Astrocyte (in vitro differentiated cells and primary cell): ENCODE measurements at regions not wholly inside any gene's neighbourhood (a gene's known extent, or its start where the extent isn't known, plus 50 kb on each side); places are given as distances from the start of the nearest gene placed in this dataset.

Experiments used
- DNase-seq: peaks from one replicate; pipeline ENCODE4 v3.0.0-alpha.2; 2010; ENCODE audit warnings: low read depth
- FAIRE-seq: peaks from 2 replicates; lab custom pipeline; 2011; peaks lifted over from hg19 to GRCh38; lab: Jason Lieb, UNC
- H2AFZ ChIP-seq: 2 replicates; pipeline ENCODE4 v1.6.0; 2012; ENCODE audit warnings: low read depth, low read length, inconsistent platforms
- H3K27ac ChIP-seq: 2 replicates; pipeline ENCODE4 v1.5.1; 2011; ENCODE audit warnings: low read depth, low read length, inconsistent platforms
- H3K27me3 ChIP-seq: 2 replicates; pipeline ENCODE4 v1.6.0; 2011; ENCODE audit warnings: low read length, inconsistent platforms; ENCODE audit not compliant: insufficient read depth
- H3K36me3 ChIP-seq: 2 replicates; pipeline ENCODE4 v1.5.1; 2011; ENCODE audit warnings: low read length, inconsistent platforms; ENCODE audit not compliant: insufficient read depth
- H3K4me1 ChIP-seq: 2 replicates; pipeline ENCODE4 v1.5.1; 2011; ENCODE audit warnings: low read length, inconsistent platforms; ENCODE audit not compliant: insufficient read depth
- H3K4me2 ChIP-seq: 2 replicates; pipeline ENCODE4 v1.6.0; 2012; ENCODE audit warnings: low read length, inconsistent platforms
- H3K4me3 ChIP-seq: 2 replicates; pipeline ENCODE4 v1.5.1; 2011; ENCODE audit warnings: low read depth, mild to moderate bottlenecking, low read length, inconsistent platforms; ENCODE audit not compliant: insufficient read depth
- H3K79me2 ChIP-seq: 2 replicates; pipeline ENCODE4 v1.6.0; 2012; ENCODE audit warnings: mild to moderate bottlenecking, low read length, inconsistent platforms; ENCODE audit not compliant: insufficient read depth
- H3K9ac ChIP-seq: 2 replicates; pipeline ENCODE4 v1.6.0; 2012; ENCODE audit warnings: mild to moderate bottlenecking, low read length, inconsistent platforms
- H3K9me3 ChIP-seq: 2 replicates; pipeline ENCODE4 v1.5.1; 2012; ENCODE audit warnings: low read depth, mild to moderate bottlenecking, low read length, inconsistent platforms; ENCODE audit not compliant: insufficient read depth
- H4K20me1 ChIP-seq: 2 replicates; pipeline ENCODE4 v1.6.0; 2012; ENCODE audit warnings: low read length, inconsistent platforms; ENCODE audit not compliant: insufficient read depth
- H3K27ac Mint-ChIP-seq: one replicate; pipeline ENCODE4 v1.8.0; 2021; ENCODE audit warnings: mild to moderate bottlenecking, mixed read lengths; ENCODE audit not compliant: unreplicated experiment
- H3K27me3 Mint-ChIP-seq: one replicate; pipeline ENCODE4 v1.8.0; 2021; ENCODE audit warnings: low read depth, mixed read lengths; ENCODE audit not compliant: unreplicated experiment
- H3K36me3 Mint-ChIP-seq: one replicate; pipeline ENCODE4 v1.8.0; 2021; ENCODE audit warnings: low read depth, mixed read lengths; ENCODE audit not compliant: unreplicated experiment
- H3K4me1 Mint-ChIP-seq: one replicate; pipeline ENCODE4 v1.8.0; 2021; ENCODE audit warnings: low read depth, mixed read lengths; ENCODE audit not compliant: unreplicated experiment
- H3K4me3 Mint-ChIP-seq: one replicate; pipeline ENCODE4 v1.8.0; 2021; ENCODE audit warnings: mild to moderate bottlenecking, moderate library complexity, mixed read lengths; ENCODE audit not compliant: unreplicated experiment
- H3K9me3 Mint-ChIP-seq: one replicate; pipeline ENCODE4 v1.8.0; 2021; ENCODE audit warnings: mild to moderate bottlenecking, mixed read lengths; ENCODE audit not compliant: unreplicated experiment
- EZH2 ChIP-seq: IDR thresholded peaks from 2 replicates; pipeline ENCODE4 v1.6.1; 2012; ENCODE audit warnings: mild to moderate bottlenecking, low read length, inconsistent platforms; ENCODE audit not compliant: insufficient read depth
- TF ChIP-seq, protein P1 (sequence below): IDR thresholded peaks from 2 replicates; pipeline ENCODE4 v1.5.1; 2011; ENCODE audit warnings: low read depth, mild to moderate bottlenecking, inconsistent platforms, low read length, moderate library complexity; ENCODE audit not compliant: insufficient read depth

DNA sequence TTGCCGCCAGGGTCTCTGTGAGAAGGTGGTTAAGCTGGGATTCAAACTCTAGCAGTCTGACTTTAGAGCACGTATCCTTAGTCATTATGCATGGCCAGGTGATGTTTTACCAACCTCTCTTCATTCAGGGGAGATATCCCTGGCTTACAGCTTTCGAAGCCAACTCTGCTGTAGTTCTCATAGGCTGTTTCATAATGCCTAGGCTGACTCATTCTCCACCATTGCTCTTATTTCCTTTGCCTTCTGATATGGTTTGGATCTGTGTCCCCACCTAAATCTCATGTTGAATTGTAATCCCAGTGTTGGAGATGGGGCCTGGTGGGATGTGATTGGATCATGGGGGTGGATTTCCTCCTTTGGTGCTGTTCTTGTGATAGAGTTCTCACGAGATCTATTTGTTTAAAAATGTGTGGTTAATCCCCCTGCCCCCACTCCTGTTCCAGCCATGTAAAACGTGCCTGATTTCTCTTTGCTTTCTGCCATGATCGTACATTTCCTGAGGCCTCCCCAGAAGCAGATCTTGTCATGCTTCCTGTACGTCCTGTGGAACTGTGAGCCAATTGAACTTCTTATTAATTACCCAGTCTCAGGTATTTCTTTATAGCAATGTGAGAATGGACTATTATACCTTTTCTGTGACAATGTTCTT lies 94.6 kb upstream of the MAN1A1 start:
- Histone ChIP-seq H2AFZ (peak overlapping the region; percentile 21), H3K36me3 (no peaks in the 10 kb centered on the region), H3K4me1 (peaks cover 24% of the 10 kb centered on the region), H4K20me1 (no peaks in the 10 kb centered on the region), H3K9ac (no peak overlapping the region), H3K27me3 (no peaks in the 10 kb centered on the region), H3K4me3 (no peak overlapping the region), H3K4me2 (no peak overlapping the region), H3K79me2 (no peaks in the 10 kb centered on the region), H3K27ac (no peak overlapping the region), H3K9me3 (no peaks in the 10 kb centered on the region)
- no peaks in the 10 kb centered on the region for H3K36me3 Mint-ChIP-seq
- DNase-seq, result peak; percentile 18
- TF ChIP-seq EZH2, result no peak
- TF ChIP-seq, protein P1, sequence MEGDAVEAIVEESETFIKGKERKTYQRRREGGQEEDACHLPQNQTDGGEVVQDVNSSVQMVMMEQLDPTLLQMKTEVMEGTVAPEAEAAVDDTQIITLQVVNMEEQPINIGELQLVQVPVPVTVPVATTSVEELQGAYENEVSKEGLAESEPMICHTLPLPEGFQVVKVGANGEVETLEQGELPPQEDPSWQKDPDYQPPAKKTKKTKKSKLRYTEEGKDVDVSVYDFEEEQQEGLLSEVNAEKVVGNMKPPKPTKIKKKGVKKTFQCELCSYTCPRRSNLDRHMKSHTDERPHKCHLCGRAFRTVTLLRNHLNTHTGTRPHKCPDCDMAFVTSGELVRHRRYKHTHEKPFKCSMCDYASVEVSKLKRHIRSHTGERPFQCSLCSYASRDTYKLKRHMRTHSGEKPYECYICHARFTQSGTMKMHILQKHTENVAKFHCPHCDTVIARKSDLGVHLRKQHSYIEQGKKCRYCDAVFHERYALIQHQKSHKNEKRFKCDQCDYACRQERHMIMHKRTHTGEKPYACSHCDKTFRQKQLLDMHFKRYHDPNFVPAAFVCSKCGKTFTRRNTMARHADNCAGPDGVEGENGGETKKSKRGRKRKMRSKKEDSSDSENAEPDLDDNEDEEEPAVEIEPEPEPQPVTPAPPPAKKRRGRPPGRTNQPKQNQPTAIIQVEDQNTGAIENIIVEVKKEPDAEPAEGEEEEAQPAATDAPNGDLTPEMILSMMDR, result no peak
- peaks cover 27% of the 10 kb centered on the region for H3K4me1 Mint-ChIP-seq
- H3K27ac Mint-ChIP-seq, result peak overlapping the region; percentile 50
- FAIRE-seq, result no peak
- no peak overlapping the region for H3K4me3 Mint-ChIP-seq
- no peaks in the 10 kb centered on the region for H3K27me3 Mint-ChIP-seq
- peaks cover 3% of the 10 kb centered on the region for H3K9me3 Mint-ChIP-seq

DNA sequence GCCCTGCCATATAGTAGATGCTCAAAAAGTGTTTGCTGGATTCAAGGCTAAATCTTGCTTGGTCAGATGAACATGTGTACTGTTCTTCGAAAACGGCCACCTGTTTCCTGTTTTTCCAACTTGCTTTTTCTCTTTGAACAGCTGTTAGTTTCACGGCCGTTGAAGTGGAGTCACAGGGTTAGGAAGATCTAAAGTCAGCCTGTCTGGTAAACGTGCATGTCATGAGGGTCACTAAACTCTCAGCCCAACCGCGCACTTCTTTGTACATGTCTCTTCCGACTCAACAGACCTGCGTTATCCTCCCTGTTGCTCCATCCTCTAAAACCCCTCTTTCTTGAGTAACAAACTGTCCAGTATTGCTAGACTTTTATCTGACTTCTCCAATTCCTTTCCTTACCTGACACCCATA lies 93.2 kb upstream of the MAN1A1 start:
- Histone ChIP-seq H3K27me3 (no peaks in the 10 kb centered on the region), H3K27ac (no peak overlapping the region), H3K4me2 (no peak overlapping the region), H2AFZ (no peak overlapping the region), H4K20me1 (no peaks in the 10 kb centered on the region), H3K9ac (no peak overlapping the region), H3K79me2 (no peaks in the 10 kb centered on the region), H3K4me3 (no peak overlapping the region), H3K36me3 (no peaks in the 10 kb centered on the region), H3K9me3 (no peaks in the 10 kb centered on the region), H3K4me1 (peaks cover 24% of the 10 kb centered on the region)
- Mint-ChIP-seq H3K27ac (no peak overlapping the region), H3K4me1 (peaks cover 27% of the 10 kb centered on the region), H3K9me3 (peaks cover 3% of the 10 kb centered on the region), H3K4me3 (no peak overlapping the region), H3K36me3 (no peaks in the 10 kb centered on the region), H3K27me3 (no peaks in the 10 kb centered on the region)
- DNase-seq (no peak), FAIRE-seq (no peak)
- TF ChIP-seq, protein P1, result no peak
- no peak for TF ChIP-seq EZH2

DNA sequence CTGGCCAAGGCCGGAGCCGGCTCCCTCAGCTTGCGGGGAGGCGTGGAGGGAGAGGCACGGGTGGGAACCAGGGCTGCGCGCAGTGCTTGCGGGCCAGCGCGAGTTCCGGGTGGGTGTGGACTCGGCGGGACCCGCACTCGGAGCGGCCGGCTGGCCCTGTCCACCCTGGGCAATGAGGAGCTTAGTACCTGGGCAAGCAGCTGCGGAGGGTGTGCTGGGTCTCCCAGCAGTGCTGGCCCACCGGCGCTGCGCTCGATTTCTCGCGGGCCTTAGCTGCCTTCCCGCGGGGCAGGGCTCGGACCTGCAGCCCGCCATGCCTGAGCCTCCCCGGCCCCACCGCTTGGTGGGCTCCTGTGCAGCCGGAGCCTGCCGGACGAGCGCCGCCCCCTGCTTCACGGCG lies 91.4 kb upstream of the MAN1A1 start:
- Histone ChIP-seq H3K9me3 (no peaks in the 10 kb centered on the region), H2AFZ (no peak overlapping the region), H3K4me1 (peaks cover 14% of the 10 kb centered on the region), H3K4me2 (no peak overlapping the region), H3K27me3 (no peaks in the 10 kb centered on the region), H3K36me3 (no peaks in the 10 kb centered on the region), H3K79me2 (no peaks in the 10 kb centered on the region), H3K4me3 (no peak overlapping the region), H4K20me1 (no peaks in the 10 kb centered on the region), H3K27ac (no peak overlapping the region), H3K9ac (no peak overlapping the region)
- H3K27me3 Mint-ChIP-seq, result no peaks in the 10 kb centered on the region
- FAIRE-seq (no peak), DNase-seq (no peak)
- no peaks in the 10 kb centered on the region for H3K36me3 Mint-ChIP-seq
- no peak overlapping the region for H3K27ac Mint-ChIP-seq
- H3K9me3 Mint-ChIP-seq, result peaks cover 3% of the 10 kb centered on the region
- H3K4me3 Mint-ChIP-seq, result no peak overlapping the region
- H3K4me1 Mint-ChIP-seq, result peaks cover 18% of the 10 kb centered on the region
- TF ChIP-seq, protein P1, result no peak
- no peak for TF ChIP-seq EZH2
